ENCODE measurements at regions not wholly inside any gene's neighbourhood (a gene's known extent, or its start where the extent isn't known, plus 50 kb on each side); places are given as distances from the start of the nearest gene placed in this dataset.
A peak's percentile ranks its signal among the peaks of the same experiment; 100 is the strongest.

DNA sequence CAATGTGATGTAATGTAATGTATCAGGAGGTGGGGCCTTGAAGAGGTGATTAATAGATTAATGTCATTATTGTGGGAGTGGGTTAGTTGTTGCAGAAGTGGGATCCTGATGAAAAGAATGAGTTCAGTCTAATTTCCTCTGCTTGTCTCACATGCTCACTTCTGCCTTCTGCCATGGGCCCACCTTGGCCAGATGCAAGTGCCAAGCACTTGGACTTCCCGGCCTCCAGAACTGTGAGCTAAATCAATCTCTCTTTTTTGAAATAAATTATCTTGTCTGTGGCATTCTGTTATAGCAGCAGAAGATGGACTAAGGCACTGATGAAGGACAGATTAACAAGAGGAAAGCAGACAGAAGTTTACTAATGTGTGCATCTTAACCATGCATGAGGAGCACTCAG is 123.9 kb downstream of the ETS2 start:
- in situ Hi-C loops (cut with MboI) = no loop called here
- H3K4me2 ChIP-seq (ENCODE audit: unreplicated experiment) = no peak overlapping the region
- no peak for DNase-seq
- WGBS, 2 experiments (ENCODE audit: low coverage in 1 of 2, low lambda C conversion rate in 2 of 2, missing lambda C conversion rate in 2 of 2) = 84 to 100% methylated on average over 1 of the region's 1 CpG
- no peaks in the 10 kb centered on the region for H3K9me3 ChIP-seq (ENCODE audit: low read depth)
- H3K4me3 ChIP-seq = no peak overlapping the region
- H3K27ac ChIP-seq = no peak overlapping the region
- H3K27me3 ChIP-seq (replicated peaks; ENCODE audit: insufficient read depth) = no peaks in the 10 kb centered on the region
- no peak overlapping the region for H2AFZ ChIP-seq
- peaks cover 20% of the 10 kb centered on the region for H3K4me1 ChIP-seq (ENCODE audit: insufficient read depth)
- no peaks in the 10 kb centered on the region for H4K20me1 ChIP-seq (ENCODE audit: insufficient read depth)
- H3F3A ChIP-seq (ENCODE audit: insufficient read depth) = no peaks in the 10 kb centered on the region
- H3K9me2 ChIP-seq (ENCODE audit: insufficient read depth) = no peaks in the 10 kb centered on the region
- H3K9ac ChIP-seq = no peak overlapping the region
- H3K36me3 ChIP-seq (ENCODE audit: low read depth) = no peaks in the 10 kb centered on the region
- H3K79me2 ChIP-seq (ENCODE audit: insufficient read depth) = no peaks in the 10 kb centered on the region
- TF ChIP-seq EZH2 (IDR thresholded peaks at IDR 0.05; ENCODE audit: insufficient read depth, poor library complexity, severe bottlenecking) = no peak
- no peak for TF ChIP-seq EZH2phosphoT487 (IDR thresholded peaks at IDR 0.05; ENCODE audit: insufficient read depth, low read depth)

GRCh38 chr21:38929142-38929541 is 123.4 kb downstream of the ETS2 start:
- Histone ChIP-seq H3K79me2 (ENCODE audit: insufficient read depth) (no peaks in the 10 kb centered on the region), H3K27me3 (replicated peaks; ENCODE audit: insufficient read depth) (no peaks in the 10 kb centered on the region)

GRCh38 chr21:38927776-38928175 is 122.0 kb downstream of the ETS2 start:
- WGBS, 2 experiments (ENCODE audit: low coverage in 1 of 2, low lambda C conversion rate in 2 of 2, missing lambda C conversion rate in 2 of 2) = 96 to 100% methylated on average over 3 of the region's 3 CpGs
- H3K9me3 ChIP-seq (ENCODE audit: low read depth) = no peaks in the 10 kb centered on the region
- H3K4me3 ChIP-seq = no peak overlapping the region
- no peaks in the 10 kb centered on the region for H4K20me1 ChIP-seq (ENCODE audit: insufficient read depth)
- in situ Hi-C loops (cut with MboI) = no loop called here
- H3K27me3 ChIP-seq (replicated peaks; ENCODE audit: insufficient read depth) = no peaks in the 10 kb centered on the region
- H3F3A ChIP-seq (ENCODE audit: insufficient read depth) = no peaks in the 10 kb centered on the region
- no peaks in the 10 kb centered on the region for H3K79me2 ChIP-seq (ENCODE audit: insufficient read depth)
- H3K4me2 ChIP-seq (ENCODE audit: unreplicated experiment) = no peak overlapping the region
- TF ChIP-seq EZH2phosphoT487 (IDR thresholded peaks at IDR 0.05; ENCODE audit: insufficient read depth, low read depth) = no peak
- TF ChIP-seq EZH2 (IDR thresholded peaks at IDR 0.05; ENCODE audit: insufficient read depth, poor library complexity, severe bottlenecking) = no peak
- no peak overlapping the region for H3K27ac ChIP-seq
- peaks cover 20% of the 10 kb centered on the region for H3K4me1 ChIP-seq (ENCODE audit: insufficient read depth)
- H2AFZ ChIP-seq = no peak overlapping the region
- no peaks in the 10 kb centered on the region for H3K36me3 ChIP-seq (ENCODE audit: low read depth)
- no peak for DNase-seq
- no peak overlapping the region for H3K9ac ChIP-seq
- no peaks in the 10 kb centered on the region for H3K9me2 ChIP-seq (ENCODE audit: insufficient read depth)

More at GRCh38 chr21:38929142-38929541, 123.4 kb downstream of the ETS2 start:
- no peak for DNase-seq
- Histone ChIP-seq H3K4me3 (no peak overlapping the region), H4K20me1 (ENCODE audit: insufficient read depth) (no peaks in the 10 kb centered on the region), H3K9ac (no peak overlapping the region), H2AFZ (no peak overlapping the region), H3K9me3 (ENCODE audit: low read depth) (no peaks in the 10 kb centered on the region), H3F3A (ENCODE audit: insufficient read depth) (no peaks in the 10 kb centered on the region), H3K4me2 (ENCODE audit: unreplicated experiment) (no peak overlapping the region), H3K4me1 (ENCODE audit: insufficient read depth) (peaks cover 20% of the 10 kb centered on the region), H3K36me3 (ENCODE audit: low read depth) (no peaks in the 10 kb centered on the region), H3K9me2 (ENCODE audit: insufficient read depth) (no peaks in the 10 kb centered on the region), H3K27ac (no peak overlapping the region)
- in situ Hi-C loops (cut with MboI) = no loop called here
- WGBS, 2 experiments (ENCODE audit: low coverage in 1 of 2, low lambda C conversion rate in 2 of 2, missing lambda C conversion rate in 2 of 2) = 86 to 90% methylated on average over 1 of the region's 1 CpG
- TF ChIP-seq EZH2 (IDR thresholded peaks at IDR 0.05; ENCODE audit: insufficient read depth, poor library complexity, severe bottlenecking) (no peak), EZH2phosphoT487 (IDR thresholded peaks at IDR 0.05; ENCODE audit: insufficient read depth, low read depth) (no peak)

DNA sequence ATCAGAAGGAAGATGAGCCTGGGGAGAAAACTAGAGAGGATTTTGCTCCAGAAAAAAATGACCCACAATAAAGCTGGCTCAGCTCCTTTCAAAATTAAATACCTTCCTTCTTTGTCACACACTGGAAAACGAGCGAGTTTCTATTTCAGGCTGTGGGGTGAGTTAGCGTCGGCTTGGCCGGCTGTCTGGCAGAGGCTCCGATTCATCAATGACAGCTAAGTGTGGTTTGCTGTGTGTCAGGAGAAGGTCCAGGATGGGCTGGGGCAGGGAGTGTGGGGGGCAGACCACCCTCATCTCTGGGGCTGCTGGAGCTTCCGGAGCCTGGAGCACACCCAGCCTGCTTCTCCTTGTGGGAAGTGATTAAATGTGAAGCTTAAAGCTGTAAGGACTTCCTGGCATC is 120.2 kb downstream of the ETS2 start:
- peak overlapping the region; percentile 36 for H2AFZ ChIP-seq
- peak overlapping the region; percentile 50 for H3K4me3 ChIP-seq
- peak; percentile 95 for DNase-seq
- peaks cover 8% of the 10 kb centered on the region for H3F3A ChIP-seq (ENCODE audit: insufficient read depth)
- peaks cover 26% of the 10 kb centered on the region for H3K4me1 ChIP-seq (ENCODE audit: insufficient read depth)
- H3K9me2 ChIP-seq (ENCODE audit: insufficient read depth) = no peaks in the 10 kb centered on the region
- H3K4me2 ChIP-seq (ENCODE audit: unreplicated experiment) = peak overlapping the region; percentile 80
- H4K20me1 ChIP-seq (ENCODE audit: insufficient read depth) = no peaks in the 10 kb centered on the region
- WGBS, 2 experiments (ENCODE audit: low coverage in 1 of 2, low lambda C conversion rate in 2 of 2, missing lambda C conversion rate in 2 of 2) = 1% methylated on average over 7 of the region's 7 CpGs
- peak overlapping the region; percentile 43 for H3K9ac ChIP-seq
- no peaks in the 10 kb centered on the region for H3K79me2 ChIP-seq (ENCODE audit: insufficient read depth)
- no peak for TF ChIP-seq EZH2 (IDR thresholded peaks at IDR 0.05; ENCODE audit: insufficient read depth, poor library complexity, severe bottlenecking)
- TF ChIP-seq EZH2phosphoT487 (IDR thresholded peaks at IDR 0.05; ENCODE audit: insufficient read depth, low read depth) = no peak
- H3K27me3 ChIP-seq (replicated peaks; ENCODE audit: insufficient read depth) = no peaks in the 10 kb centered on the region
- peak overlapping the region; percentile 53 for H3K27ac ChIP-seq
- H3K9me3 ChIP-seq (ENCODE audit: low read depth) = no peaks in the 10 kb centered on the region
- in situ Hi-C loops (cut with MboI) = no loop called here
- no peaks in the 10 kb centered on the region for H3K36me3 ChIP-seq (ENCODE audit: low read depth)

GRCh38 chr21:38925478-38925877 is 119.7 kb downstream of the ETS2 start:
- no peak for DNase-seq
- Histone ChIP-seq H3K4me1 (ENCODE audit: insufficient read depth) (peaks cover 26% of the 10 kb centered on the region), H3K27ac (peak overlapping the region; percentile 35), H4K20me1 (ENCODE audit: insufficient read depth) (no peaks in the 10 kb centered on the region), H3K9me2 (ENCODE audit: insufficient read depth) (no peaks in the 10 kb centered on the region), H3K36me3 (ENCODE audit: low read depth) (no peaks in the 10 kb centered on the region), H3K27me3 (replicated peaks; ENCODE audit: insufficient read depth) (no peaks in the 10 kb centered on the region), H3F3A (ENCODE audit: insufficient read depth) (peaks cover 13% of the 10 kb centered on the region), H3K4me2 (ENCODE audit: unreplicated experiment) (peak overlapping the region; percentile 80), H3K9ac (peak overlapping the region; percentile 43; the same call in 1 of the 2 replicates), H2AFZ (no peak overlapping the region), H3K4me3 (peak overlapping the region; percentile 50), H3K9me3 (ENCODE audit: low read depth) (no peaks in the 10 kb centered on the region), H3K79me2 (ENCODE audit: insufficient read depth) (no peaks in the 10 kb centered on the region)
- in situ Hi-C loops (cut with MboI) = no loop called here
- WGBS, 2 experiments (ENCODE audit: low coverage in 1 of 2, low lambda C conversion rate in 2 of 2, missing lambda C conversion rate in 2 of 2) = 33 to 35% methylated on average over 3 of the region's 3 CpGs
- TF ChIP-seq EZH2phosphoT487 (IDR thresholded peaks at IDR 0.05; ENCODE audit: insufficient read depth, low read depth) (no peak), EZH2 (IDR thresholded peaks at IDR 0.05; ENCODE audit: insufficient read depth, poor library complexity, severe bottlenecking) (no peak)

Measured in GM23248 (cell line).